PC-9 (cell line): ENCODE measurements at regions not wholly inside any gene's neighbourhood (a gene's known extent, or its start where the extent isn't known, plus 50 kb on each side); places are given as distances from the start of the nearest gene placed in this dataset.

Source experiments
- BruUV-seq: library from RNA; stranded (reverse); fragments of 400-500 nt; replicated peaks from 2 replicates; lab custom pipeline; 2021; lab: Mats Ljungman, UMichigan
- CTCF ChIA-PET: fragments of 300-600 bp; sonication (Branson Sonifier 250); formaldehyde crosslinking; loops from one replicate; lab custom pipeline; 2022; ENCODE audit warnings: antibody characterized with exemption; lab: Charles Lee
- POLR2A ChIA-PET: fragments of 300-600 bp; sonication (Branson Sonifier 250); formaldehyde crosslinking; loops from one replicate; lab custom pipeline; 2022; ENCODE audit warnings: antibody characterized with exemption; ENCODE audit not compliant: unreplicated experiment; lab: Charles Lee
- DNase-seq, 2 experiments: peaks; one replicate each; pipeline versions ENCODE4 v3.0.0 to v3.0.0-alpha.2; 2015 to 2022; ENCODE audit warnings: mixed read lengths in 1 of 2
- H2AFZ ChIP-seq: fragments of 200-600 bp; sonication (generic); 2 replicates; pipeline ENCODE4 v1.8.1; 2017; ENCODE audit warnings: antibody characterized with exemption
- H3F3A ChIP-seq: fragments of 200-600 bp; sonication (generic); 2 replicates; pipeline ENCODE4 v1.8.1; 2017; ENCODE audit warnings: antibody characterized with exemption, mild to moderate bottlenecking, low read depth; ENCODE audit not compliant: insufficient read depth
- H3K27ac ChIP-seq: fragments of 200-600 bp; sonication (generic); 2 replicates; pipeline ENCODE4 v1.6.1; 2016; ENCODE audit warnings: mixed run types
- H3K27me3 ChIP-seq: fragments of 200-600 bp; sonication (generic); 2 replicates; pipeline ENCODE4 v1.6.1; 2016; ENCODE audit warnings: low read depth, mixed run types; ENCODE audit not compliant: insufficient read depth
- H3K36me3 ChIP-seq: fragments of 200-600 bp; sonication (generic); 2 replicates; pipeline ENCODE4 v1.6.1; 2016; ENCODE audit warnings: low read depth, mixed run types
- H3K4me1 ChIP-seq: fragments of 200-600 bp; sonication (generic); replicated peaks from 2 replicates; pipeline ENCODE4 v1.6.1; 2016; ENCODE audit warnings: mixed run types; ENCODE audit not compliant: insufficient read depth
- H3K4me2 ChIP-seq: fragments of 200-600 bp; sonication (generic); 2 replicates; pipeline ENCODE4 v1.6.1; 2017; ENCODE audit warnings: mixed run types
- H3K4me3 ChIP-seq: fragments of 200-600 bp; sonication (generic); 2 replicates; pipeline ENCODE4 v1.6.1; 2016; ENCODE audit warnings: mixed run types
- H3K79me2 ChIP-seq: fragments of 200-600 bp; sonication (generic); 2 replicates; pipeline ENCODE4 v1.6.1; 2017; ENCODE audit warnings: low read depth, mixed run types
- H3K9me2 ChIP-seq: fragments of 200-600 bp; sonication (generic); 2 replicates; pipeline ENCODE4 v1.8.1; 2017; ENCODE audit warnings: mild to moderate bottlenecking; ENCODE audit not compliant: insufficient read depth
- H3K9me3 ChIP-seq: fragments of 200-600 bp; sonication (generic); 2 replicates; pipeline ENCODE4 v1.8.1; 2016; ENCODE audit warnings: low read depth; ENCODE audit not compliant: insufficient read depth
- H4K20me1 ChIP-seq: fragments of 200-600 bp; sonication (generic); 2 replicates; pipeline ENCODE4 v1.8.1; 2017; ENCODE audit not compliant: insufficient read depth
- CTCF ChIP-seq: fragments of 200-600 bp; sonication (generic); conservative IDR thresholded peaks from 2 replicates; pipeline ENCODE4 v1.6.1; 2017; ENCODE audit warnings: mixed run types, antibody characterized with exemption, mild to moderate bottlenecking, moderate library complexity
- EZH2 ChIP-seq: fragments of 200-600 bp; sonication (generic); IDR thresholded peaks from 2 replicates; pipeline ENCODE4 v1.8.0; 2017; ENCODE audit warnings: antibody characterized with exemption, low read depth
- intact Hi-C: fragments of 100-400 bp; cut with micrococcal nuclease; formaldehyde crosslinking; loops from one replicate; pipeline ENCODE4 v1.10.0; 2022; ENCODE audit not compliant: unreplicated experiment

GRCh38 chr2:160687629-160688028, 194.0 kb upstream of the RBMS1 start:
- BruUV-seq = no TSS peak
- intact Hi-C loops = no loop called here
- no peaks in the 10 kb centered on the region for H4K20me1 ChIP-seq
- H3F3A ChIP-seq = no peaks in the 10 kb centered on the region
- TF ChIP-seq CTCF (no peak), EZH2 (no peak)
- H3K9me2 ChIP-seq = no peaks in the 10 kb centered on the region
- H3K27me3 ChIP-seq = no peaks in the 10 kb centered on the region
- H3K4me2 ChIP-seq = no peak overlapping the region
- no peak overlapping the region for H3K4me3 ChIP-seq
- no peaks in the 10 kb centered on the region for H3K79me2 ChIP-seq
- ChIA-PET CTCF (no interaction called here), POLR2A (no interaction called here)
- no peaks in the 10 kb centered on the region for H3K4me1 ChIP-seq
- no peak for DNase-seq
- no peaks in the 10 kb centered on the region for H3K9me3 ChIP-seq
- no peak overlapping the region for H3K27ac ChIP-seq
- no peak overlapping the region for H2AFZ ChIP-seq
- no peaks in the 10 kb centered on the region for H3K36me3 ChIP-seq

GRCh38 chr2:160689441-160689840, 195.8 kb upstream of the RBMS1 start:
- no peaks in the 10 kb centered on the region for H3F3A ChIP-seq
- H3K27ac ChIP-seq = no peak overlapping the region
- H3K9me2 ChIP-seq = no peaks in the 10 kb centered on the region
- no peak for DNase-seq
- intact Hi-C loops = no loop called here
- no peak overlapping the region for H3K4me3 ChIP-seq
- H2AFZ ChIP-seq = no peak overlapping the region
- BruUV-seq = no TSS peak
- no peaks in the 10 kb centered on the region for H3K4me1 ChIP-seq
- H3K27me3 ChIP-seq = no peaks in the 10 kb centered on the region
- no peak for TF ChIP-seq CTCF
- H3K36me3 ChIP-seq = no peaks in the 10 kb centered on the region
- no peaks in the 10 kb centered on the region for H4K20me1 ChIP-seq
- ChIA-PET POLR2A (no interaction called here), CTCF (no interaction called here)
- no peak overlapping the region for H3K4me2 ChIP-seq
- H3K9me3 ChIP-seq = no peaks in the 10 kb centered on the region
- H3K79me2 ChIP-seq = no peaks in the 10 kb centered on the region

- CTCF ChIA-PET = no interaction called here
- intact Hi-C loops = no loop called here
These were observed 200.6 kb upstream of the RBMS1 start for GRCh38 chr2:160694221-160694620.

More at GRCh38 chr2:160694221-160694620, 200.6 kb upstream of the RBMS1 start:
- H3K27ac ChIP-seq = no peak overlapping the region
- no peak for DNase-seq
- H3K9me3 ChIP-seq = no peaks in the 10 kb centered on the region
- H3K27me3 ChIP-seq = no peaks in the 10 kb centered on the region
- H2AFZ ChIP-seq = no peak overlapping the region
- TF ChIP-seq CTCF (no peak), EZH2 (no peak)
- POLR2A ChIA-PET = no interaction called here
- H3K4me3 ChIP-seq = no peak overlapping the region
- H3F3A ChIP-seq = no peaks in the 10 kb centered on the region
- no TSS peak for BruUV-seq
- H3K79me2 ChIP-seq = no peaks in the 10 kb centered on the region
- no peaks in the 10 kb centered on the region for H4K20me1 ChIP-seq
- H3K4me1 ChIP-seq = no peaks in the 10 kb centered on the region
- no peak overlapping the region for H3K4me2 ChIP-seq
- no peaks in the 10 kb centered on the region for H3K36me3 ChIP-seq
- no peaks in the 10 kb centered on the region for H3K9me2 ChIP-seq
